ENCODE measurements at regions not wholly inside any gene's neighbourhood (a gene's known extent, or its start where the extent isn't known, plus 50 kb on each side); places are given as distances from the start of the nearest gene placed in this dataset.

GRCh38 chr21:29443411-29444010 is 144.8 kb downstream of the BACH1 start:
- no peak for DNase-seq

DNA sequence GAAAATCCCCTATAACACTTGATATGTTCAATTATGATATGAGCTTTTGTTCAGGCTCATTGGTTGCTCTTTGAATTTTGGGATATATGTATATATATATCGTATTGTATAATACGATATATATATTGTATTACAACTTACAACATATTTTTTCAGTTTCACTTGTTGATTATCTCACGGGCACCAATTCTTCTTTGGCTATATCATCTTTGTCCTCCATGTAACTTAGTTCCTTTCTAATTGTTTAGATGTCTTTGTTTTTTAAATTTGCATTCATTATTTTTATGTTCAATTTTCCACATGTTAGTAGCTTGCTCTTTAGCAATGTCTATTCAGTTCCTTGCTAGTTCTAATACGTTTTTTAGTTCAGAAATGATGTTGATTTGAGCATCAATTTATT is 150.0 kb downstream of the BACH1 start:
- no peak for DNase-seq

GRCh38 chr21:29449306-29449950 is 150.7 kb downstream of the BACH1 start:
- DNase-seq = no peak

GRCh38 chr21:29450058-29450457 is 151.3 kb downstream of the BACH1 start:
- DNase-seq = no peak

- no peak for DNase-seq
Measured at GRCh38 chr21:29453511-29453910, 154.8 kb downstream of the BACH1 start.

- no peak for DNase-seq
Measured at GRCh38 chr21:29454179-29454578, 155.5 kb downstream of the BACH1 start.

GRCh38 chr21:29462479-29462878 is 163.8 kb downstream of the BACH1 start:
- no peak for DNase-seq

GRCh38 chr21:29465546-29465945 is 166.8 kb downstream of the BACH1 start:
- no peak for DNase-seq

DNA sequence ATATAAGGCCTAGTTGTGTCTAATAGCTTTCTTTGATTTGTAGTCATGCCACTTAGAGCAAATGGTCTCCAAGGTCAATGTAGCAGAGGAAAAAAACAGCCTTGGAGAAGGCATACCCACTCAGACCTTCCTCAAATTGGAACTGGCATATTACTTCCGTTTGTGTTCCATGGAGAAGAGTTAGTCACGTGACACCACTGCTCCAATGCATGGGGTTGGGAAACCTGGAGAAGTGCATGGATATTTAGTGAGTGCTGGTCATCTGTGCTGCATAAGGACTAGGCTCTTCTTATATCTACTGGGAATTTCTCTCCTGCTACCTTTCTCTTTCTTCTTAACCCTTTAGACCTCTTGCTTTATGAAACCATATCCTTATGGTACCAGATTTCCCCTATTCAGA is 167.8 kb downstream of the BACH1 start:
- no peak for DNase-seq

DNA sequence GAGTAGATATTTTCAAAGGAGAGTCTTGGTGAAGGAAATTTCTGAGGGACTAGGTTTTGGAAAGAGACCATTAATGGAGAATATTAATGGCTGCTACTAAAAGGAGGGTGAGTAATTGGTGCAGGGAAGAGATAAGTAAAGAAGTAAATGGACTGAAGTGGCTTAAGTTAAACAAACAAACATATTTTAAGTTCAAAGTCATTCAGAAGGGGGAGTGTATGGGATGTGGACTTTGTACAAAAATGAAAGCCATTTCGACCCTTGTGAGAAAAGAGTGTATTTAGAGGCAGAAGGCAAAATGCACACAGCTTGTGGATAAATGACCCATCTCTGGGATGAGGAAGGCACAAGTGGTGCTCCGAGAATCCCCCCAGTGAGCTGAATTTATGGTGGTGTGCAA is 171.7 kb downstream of the BACH1 start:
- no peak for DNase-seq

DNA sequence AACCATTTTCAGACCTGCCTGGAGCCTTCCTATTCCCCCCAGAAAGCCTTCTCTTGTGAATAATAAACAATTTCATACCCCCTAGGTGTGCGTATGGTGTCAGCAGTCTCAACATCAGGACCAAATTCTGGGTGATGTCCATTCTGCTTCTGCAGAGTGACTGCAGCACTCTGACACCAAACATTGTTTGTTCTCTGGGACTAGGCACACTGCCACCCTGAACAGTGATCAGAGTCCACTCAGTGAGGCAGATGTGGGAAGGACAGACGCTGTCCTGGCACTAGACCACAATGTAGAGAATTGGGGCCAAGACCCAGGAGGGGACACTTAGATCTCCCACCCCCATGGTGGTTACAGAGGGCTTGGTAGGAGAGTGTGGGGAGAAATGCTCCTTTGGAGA is 175.1 kb downstream of the BACH1 start:
- no peak for DNase-seq

DNA sequence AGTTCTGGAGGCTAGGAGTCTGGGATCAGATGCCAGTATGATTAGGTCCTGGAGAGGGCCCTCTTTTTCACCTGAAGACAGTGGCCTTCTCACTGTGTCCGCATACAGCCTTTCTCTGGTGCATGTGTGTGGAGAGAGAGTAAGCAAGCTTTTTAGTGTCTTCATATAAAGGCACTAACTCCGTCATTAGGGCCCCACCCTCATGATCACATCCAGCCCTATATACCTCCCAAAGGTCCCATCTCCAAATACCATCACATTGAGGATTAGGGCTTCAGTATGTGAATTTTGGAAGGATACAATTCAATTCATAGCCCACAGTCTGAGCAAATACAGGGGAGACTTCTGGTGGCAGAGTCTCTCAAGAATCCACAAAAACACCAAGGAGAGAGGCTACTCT is 176.6 kb downstream of the BACH1 start:
- no peak for DNase-seq

GRCh38 chr21:29477347-29477746 is 178.6 kb downstream of the BACH1 start:
- no peak for DNase-seq

DNA sequence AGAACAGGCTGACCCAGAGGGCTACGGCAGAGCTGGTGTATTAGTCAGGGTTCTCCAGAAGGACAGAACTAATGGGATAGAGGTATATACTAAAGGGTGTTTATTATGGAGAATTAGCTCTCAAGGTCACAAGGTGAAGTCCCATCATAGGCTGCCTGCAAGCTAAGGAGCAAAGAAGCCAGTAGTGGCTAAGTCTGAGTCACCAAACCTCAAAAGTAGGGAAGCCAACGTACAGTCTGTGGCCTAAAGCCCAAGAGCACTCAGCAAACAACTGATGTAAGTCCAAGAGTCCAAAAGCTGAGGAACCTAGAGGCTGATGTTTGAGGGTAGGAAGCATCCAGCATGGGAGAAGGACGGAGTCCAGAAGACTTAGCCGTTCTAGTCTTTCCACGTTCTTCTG is 179.2 kb downstream of the BACH1 start:
- DNase-seq = peak; percentile 63

- peak; percentile 73 for DNase-seq
Measured at GRCh38 chr21:29481081-29481480, 182.4 kb downstream of the BACH1 start.

- peak; percentile 92 for DNase-seq
Measured at GRCh38 chr21:29481641-29482040, 182.9 kb downstream of the BACH1 start.

DNA sequence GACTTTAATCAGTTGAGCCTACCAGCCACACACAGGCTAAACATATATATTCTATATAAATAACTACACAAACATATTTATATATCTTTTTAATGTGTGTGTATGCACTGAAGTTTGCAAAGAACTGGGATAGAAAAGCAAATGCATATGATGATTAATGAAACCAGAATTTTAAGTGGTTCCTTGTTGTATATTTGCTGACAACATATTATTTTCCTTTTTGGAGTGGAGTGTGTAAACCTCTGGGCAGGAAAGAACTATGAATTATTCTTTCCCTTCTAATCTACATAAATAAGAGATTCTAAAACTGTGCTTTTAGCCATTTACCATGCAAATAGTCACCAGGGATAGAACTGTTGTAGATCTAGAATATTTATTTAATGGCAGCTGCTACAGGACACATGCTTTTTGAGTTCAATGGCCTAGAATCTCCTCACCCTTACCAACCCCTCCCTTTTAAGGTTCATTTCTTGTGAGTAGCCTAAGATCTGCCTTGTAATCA is 187.6 kb downstream of the BACH1 start:
- no peak for DNase-seq
